Activated CD4-positive, alpha-beta T cell treated with anti-CD3 and anti-CD28 coated beads, Interleukin-10, Interleukin-2, amounts not matched to agents 100 ng/mL and 50 ng/mL, durations not matched to agents 16 hours and 8 hours (primary cell): ENCODE measurements at regions not wholly inside any gene's neighbourhood (a gene's known extent, or its start where the extent isn't known, plus 50 kb on each side); places are given as distances from the start of the nearest gene placed in this dataset.
"Not testable (repeated sequence)": the region's sequence is repeated elsewhere in the genome, so short reads cannot be mapped to it uniquely, and the experiment has no call there.

Source experiments
- DNase-seq: peaks from one replicate; pipeline ENCODE4 v3.0.0-alpha.2; 2020

- peak; percentile 10 for DNase-seq
Observed at GRCh38 chr1:73839922-73840321, 358.1 kb downstream of the LRRIQ3 start.

DNA sequence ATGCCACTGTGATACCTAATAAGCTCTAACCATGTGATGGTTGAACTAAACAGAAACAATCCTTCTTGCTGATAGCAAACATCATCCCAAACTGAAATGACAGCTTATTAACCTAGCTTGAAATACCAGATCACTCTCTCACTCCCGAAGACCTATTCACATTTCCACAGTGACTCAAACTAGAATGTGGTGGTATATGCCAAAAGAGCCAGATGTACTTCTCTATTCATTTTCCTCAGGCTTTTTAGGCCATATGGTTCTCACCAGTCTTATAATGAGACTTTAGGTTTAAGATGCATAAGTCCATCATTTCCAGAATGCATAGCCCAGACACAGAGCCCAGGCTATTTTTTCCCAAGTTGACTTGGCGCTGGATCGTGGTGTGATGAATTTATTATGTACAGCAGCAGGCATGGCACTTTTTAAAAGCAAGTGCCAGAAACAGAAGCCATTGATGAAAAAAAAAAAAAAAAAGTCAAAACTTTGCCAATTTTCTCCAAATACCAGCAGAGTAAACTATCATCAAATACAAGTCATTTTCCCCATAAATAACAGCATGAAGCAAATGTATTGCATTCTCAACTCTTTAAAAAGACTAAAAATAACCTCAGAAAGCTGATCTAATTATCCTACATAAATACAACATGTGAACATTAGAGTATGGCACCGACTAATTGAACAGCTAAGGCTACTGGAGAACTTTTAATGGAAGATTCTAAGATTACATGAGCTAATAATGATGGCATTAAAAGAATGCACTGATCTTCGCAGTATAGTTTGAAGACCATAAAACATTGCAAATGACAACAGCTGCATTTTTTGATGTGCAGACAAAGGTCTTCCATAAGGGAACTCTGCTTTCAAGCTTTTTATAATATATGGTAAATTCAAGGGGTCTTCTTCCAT lies 365.4 kb downstream of the LRRIQ3 start:
- DNase-seq = no peak

- not testable (repeated sequence) for DNase-seq
Observed at GRCh38 chr1:73827283-73827682, 370.7 kb downstream of the LRRIQ3 start.

DNA sequence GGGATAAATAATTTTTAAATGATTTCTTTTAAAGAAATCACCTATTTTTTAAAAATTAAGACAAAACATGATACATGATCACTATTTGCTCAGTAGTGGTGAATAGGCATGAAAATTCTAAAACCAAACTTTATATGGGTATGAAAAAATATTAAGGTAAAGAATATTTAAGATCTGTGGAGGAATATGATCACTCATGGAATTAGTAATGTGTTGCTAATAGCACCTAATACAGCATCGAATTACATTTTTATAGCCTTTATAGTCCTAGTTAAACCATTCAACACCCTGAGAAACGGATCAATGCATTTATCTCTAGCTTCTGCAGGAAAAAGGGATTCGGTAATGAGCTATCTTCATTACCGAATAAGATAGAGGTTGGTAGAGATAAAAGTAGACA lies 373.9 kb downstream of the LRRIQ3 start:
- DNase-seq = no peak

DNA sequence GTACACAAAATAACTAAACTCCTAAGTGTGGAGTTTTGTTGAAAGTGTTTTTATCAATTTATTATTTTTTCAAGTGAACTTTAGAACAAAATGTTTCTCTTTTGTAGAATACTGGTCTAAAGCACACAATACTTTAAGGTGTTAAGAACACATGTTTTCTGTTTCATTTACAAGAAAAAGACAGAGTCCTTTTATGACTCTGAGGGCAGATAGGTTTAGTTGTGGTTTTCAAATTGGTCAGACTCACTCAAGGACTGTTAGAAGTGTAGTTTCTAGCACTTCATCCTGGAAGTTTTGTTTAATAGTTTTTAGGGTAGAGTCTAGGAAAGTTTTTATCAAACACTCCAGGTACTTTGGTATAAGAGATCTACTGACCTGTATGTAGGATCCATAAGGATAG lies 376.5 kb downstream of the LRRIQ3 start:
- peak; percentile 8 for DNase-seq

DNA sequence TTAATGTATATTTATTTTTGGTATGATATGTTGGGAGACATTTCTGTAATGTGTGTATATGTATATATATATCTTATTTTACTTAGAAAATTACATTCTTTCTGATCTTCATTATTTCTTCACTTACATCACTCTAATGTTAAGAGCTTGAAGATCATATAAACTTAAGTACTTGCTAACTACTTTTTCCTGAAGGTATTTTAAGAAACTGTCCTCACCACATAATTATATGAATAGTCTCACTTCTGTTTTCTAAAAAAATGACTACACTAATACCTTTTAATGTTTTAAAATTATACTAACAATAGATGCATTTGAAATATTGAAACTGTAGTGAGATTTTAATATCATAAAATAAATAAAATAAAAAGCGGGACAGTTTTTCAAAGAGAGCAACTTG lies 377.1 kb downstream of the LRRIQ3 start:
- no peak for DNase-seq

GRCh38 chr1:73813716-73814115 lies 384.3 kb downstream of the LRRIQ3 start:
- DNase-seq = no peak

DNA sequence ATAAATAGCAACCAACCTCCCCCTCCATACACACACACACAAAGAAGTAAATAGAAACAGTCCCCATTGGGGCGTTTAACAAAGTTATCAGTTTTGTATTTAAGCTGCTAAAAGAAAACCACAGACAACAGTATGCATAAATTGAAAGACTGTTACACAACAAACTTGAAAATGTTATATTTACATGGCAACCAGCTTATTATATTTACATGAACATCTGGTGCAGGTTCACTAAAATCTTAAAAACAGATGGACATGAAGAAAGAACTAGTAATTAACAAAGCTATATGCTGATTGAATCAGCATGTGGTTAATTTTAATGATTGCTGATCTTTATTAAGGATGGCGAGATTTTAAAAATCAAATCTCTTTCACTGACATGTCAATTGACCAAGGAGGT lies 384.7 kb downstream of the LRRIQ3 start:
- DNase-seq = no peak

DNA sequence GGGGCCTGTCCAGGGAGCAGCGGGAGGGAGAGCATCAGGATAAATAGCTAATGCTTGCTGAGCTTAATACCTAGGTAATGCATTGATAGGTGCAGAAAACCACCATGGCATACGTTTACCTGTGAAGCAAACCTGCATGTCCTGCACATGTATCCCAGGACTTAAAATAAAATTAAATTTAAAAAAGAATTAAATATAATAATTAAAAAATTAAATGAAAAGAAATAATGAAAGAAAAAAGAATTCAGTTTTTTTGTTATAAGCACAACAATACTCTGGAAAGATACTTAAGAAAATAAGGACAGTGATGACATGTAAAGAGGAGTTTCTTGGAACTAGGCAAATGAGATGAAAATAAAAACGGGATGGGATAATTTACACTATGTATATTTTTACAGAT lies 386.2 kb downstream of the LRRIQ3 start:
- no peak for DNase-seq

GRCh38 chr1:73804935-73805334 lies 393.0 kb downstream of the LRRIQ3 start:
- DNase-seq = no peak

GRCh38 chr1:73803380-73803779 lies 394.6 kb downstream of the LRRIQ3 start:
- DNase-seq = no peak

DNA sequence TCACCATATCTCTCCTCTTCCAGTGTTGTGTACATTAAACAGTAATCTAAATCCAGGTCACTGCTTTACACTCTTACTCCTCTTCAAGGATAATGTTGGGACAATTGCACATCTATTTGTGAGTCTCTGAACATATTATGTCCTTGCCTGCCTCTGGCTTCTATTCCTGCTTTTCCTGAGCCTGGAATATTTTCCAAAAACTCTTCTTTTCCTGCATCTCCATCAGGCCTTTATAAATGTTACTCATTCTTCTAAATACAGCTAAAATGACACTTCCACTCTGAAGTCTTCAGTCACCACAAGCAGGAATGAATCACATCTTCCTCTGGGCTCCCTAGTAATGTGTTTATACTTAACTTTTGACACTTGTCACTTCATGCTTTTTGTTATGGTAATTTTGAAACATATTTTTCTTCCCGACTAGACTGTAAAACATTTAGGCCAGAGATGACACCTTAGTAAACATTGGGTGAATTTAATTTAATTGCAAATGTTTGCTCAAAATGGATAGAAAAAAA lies 396.0 kb downstream of the LRRIQ3 start:
- no peak for DNase-seq

DNA sequence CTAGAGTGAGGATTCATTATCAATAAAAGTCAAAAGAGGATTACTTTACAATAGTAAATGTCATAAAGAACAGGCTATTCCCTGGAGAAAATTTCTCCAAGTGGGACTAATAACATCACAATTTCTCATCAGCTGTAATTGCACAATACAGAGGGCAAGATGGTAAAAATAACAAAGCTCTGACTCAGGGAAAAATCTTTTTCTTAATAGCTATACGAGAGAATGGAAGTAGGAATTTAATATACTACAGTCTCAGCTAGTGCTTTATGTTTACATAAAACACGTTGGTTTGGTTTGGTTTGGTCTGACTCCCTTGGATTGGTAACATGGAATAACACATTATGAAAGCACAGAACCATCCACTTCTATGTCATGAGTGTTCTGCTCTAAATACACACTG lies 397.6 kb downstream of the LRRIQ3 start:
- no peak for DNase-seq

- no peak for DNase-seq
Observed at GRCh38 chr1:73789965-73790364, 408.0 kb downstream of the LRRIQ3 start.

GRCh38 chr1:73784026-73784425 lies 413.9 kb downstream of the LRRIQ3 start:
- no peak for DNase-seq

DNA sequence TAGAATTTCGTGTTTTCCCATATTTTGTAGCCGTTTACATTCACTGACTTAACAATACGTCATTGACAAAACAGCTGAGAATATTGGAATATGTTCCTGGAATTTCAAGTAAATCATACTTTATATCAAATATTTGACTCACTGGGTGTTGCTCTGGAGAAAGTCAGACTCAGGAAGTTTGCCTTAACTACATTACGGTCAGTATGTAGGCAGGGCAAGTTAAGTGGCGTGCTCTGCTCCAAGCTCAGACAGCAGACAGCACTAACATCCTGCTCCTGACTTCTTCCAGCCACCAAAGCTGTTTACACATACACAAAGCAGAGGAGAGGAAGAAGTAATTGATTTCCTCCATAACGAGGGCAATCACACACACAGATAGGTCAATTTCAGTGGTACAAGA lies 414.6 kb downstream of the LRRIQ3 start:
- no peak for DNase-seq

DNA sequence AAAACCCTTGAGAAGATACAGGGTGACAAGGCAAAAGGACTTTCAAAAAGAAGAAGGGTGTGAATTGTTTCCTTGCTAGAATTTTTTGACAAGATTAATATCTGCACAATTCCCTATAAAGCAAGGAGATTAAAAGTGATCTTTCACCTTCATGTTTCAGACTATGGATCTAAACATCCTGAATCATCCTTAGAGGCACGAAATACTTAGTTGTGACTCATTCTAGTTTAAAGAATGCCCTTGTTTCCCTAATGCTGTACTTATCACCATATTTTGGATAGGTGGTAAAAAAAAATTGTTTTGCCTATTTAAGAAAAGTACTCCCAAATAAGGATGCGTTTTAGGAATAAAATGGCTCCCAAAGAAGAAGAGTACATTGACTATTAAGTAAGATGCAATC lies 415.1 kb downstream of the LRRIQ3 start:
- no peak for DNase-seq

DNA sequence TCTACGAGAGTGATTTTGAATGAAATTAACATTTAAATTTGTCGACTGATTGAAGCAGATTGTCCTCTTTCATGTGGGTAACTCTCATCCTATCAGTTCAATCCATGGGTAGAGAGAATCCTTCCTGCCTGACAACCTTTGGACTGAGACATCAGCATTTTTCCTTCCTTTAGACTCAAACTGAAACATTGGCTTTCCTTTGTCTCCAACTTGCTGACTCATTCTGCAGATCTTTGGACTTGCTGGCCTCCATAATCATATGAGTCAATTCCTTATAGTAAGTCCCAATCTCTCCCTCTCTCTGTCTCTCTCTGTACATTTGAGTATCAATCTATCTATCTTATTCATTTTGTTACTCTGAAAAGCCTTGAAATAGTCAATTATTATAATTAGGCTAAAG lies 416.7 kb downstream of the LRRIQ3 start:
- DNase-seq = no peak

DNA sequence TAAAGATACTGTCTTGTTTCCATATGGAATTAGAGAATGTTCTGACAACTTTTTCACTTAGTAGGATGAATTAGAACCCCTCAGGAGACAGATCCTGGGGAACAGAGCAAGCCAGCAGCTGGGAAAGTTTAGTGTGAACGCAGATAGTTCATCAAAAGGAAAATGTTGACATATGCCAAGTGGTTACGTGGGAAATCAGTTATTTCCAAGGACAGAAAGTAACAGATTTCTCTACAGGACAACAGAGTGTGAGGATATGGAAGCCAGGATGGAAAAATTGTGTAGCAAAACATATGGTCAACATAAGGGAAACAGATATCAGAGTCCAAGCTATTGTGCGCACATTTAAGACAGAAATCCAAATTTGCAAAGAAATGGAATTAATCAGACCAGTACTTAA lies 419.5 kb downstream of the LRRIQ3 start:
- no peak for DNase-seq

- DNase-seq = no peak
Observed at GRCh38 chr1:73775896-73776295, 422.1 kb downstream of the LRRIQ3 start.

DNA sequence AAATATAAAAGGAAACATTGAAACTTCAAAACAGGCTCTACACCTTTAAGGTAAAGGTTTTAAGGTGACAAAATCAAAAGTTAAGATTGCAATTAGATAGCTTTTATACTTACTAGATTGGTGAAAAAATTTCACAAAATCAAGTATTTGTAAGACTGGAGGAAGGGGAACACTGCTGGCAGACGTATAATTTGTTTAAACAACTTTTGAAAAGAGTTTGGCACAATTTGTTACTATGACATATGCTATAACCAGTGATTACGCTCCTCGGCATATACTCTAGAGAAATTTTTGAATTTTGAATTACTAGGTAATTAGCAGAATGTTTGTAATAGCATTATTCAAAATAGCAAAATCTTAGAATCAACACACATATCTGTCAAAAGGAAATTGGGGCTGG lies 425.0 kb downstream of the LRRIQ3 start:
- DNase-seq = no peak

- DNase-seq = no peak
Observed at GRCh38 chr1:73771396-73771795, 426.6 kb downstream of the LRRIQ3 start.

- no peak for DNase-seq
Observed at GRCh38 chr1:73770109-73770905, 427.7 kb downstream of the LRRIQ3 start.

- no peak for DNase-seq
Observed at GRCh38 chr1:73766786-73767348, 431.1 kb downstream of the LRRIQ3 start.
